Breast epithelium (tissue), 4 donors: ENCODE measurements at regions not wholly inside any gene's neighbourhood (a gene's known extent, or its start where the extent isn't known, plus 50 kb on each side); places are given as distances from the start of the nearest gene placed in this dataset.

ENCODE experiments used
- DNase-seq, 2 donors: peaks; one replicate each; pipeline ENCODE4 v3.0.0-alpha.2; 2019; ENCODE audit warnings: low spot score in 2 of 2
- H3K27ac ChIP-seq, 2 donors: fragments of 200-600 bp; sonication (generic) in 1 of 2; one replicate each; pipeline ENCODE4 v1.5.1; 2016 to 2019; ENCODE audit warnings: mild to moderate bottlenecking in 1 of 2
- H3K27me3 ChIP-seq, 2 donors: fragments of 200-600 bp; sonication (generic) in 1 of 2; one replicate each; pipeline versions ENCODE4 v1.5.1 to v1.6.0; 2017 to 2019; ENCODE audit warnings: control low read depth in 1 of 2, mild to moderate bottlenecking in 1 of 2
- H3K36me3 ChIP-seq: fragments of 200-600 bp; one replicate; pipeline ENCODE4 v1.5.1; 2019
- H3K4me1 ChIP-seq, 2 donors: fragments of 200-600 bp; sonication (generic); one replicate each; pipeline ENCODE4 v1.5.1; 2016 to 2019; ENCODE audit warnings: control low read depth in 1 of 2
- H3K4me3 ChIP-seq, 3 donors: fragments of 200-600 bp; sonication (generic); 1 replicate in 2 of 3; 2 replicates in 1 of 3; pipeline ENCODE4 v1.5.1; 2016 to 2019; ENCODE audit warnings: mild to moderate bottlenecking in 3 of 3, moderate library complexity in 2 of 3
- H3K9me3 ChIP-seq, 2 donors: fragments of 200-600 bp; sonication (generic) in 1 of 2; one replicate each; pipeline ENCODE4 v1.5.1; 2016 to 2019; ENCODE audit warnings: control low read depth in 1 of 2
- CTCF ChIP-seq, 3 donors: fragments of 450-650 bp; IDR thresholded peaks; one replicate each; pipeline ENCODE4 v1.5.1; 2016 to 2017; ENCODE audit warnings: antibody characterized with exemption in 3 of 3, mild to moderate bottlenecking in 3 of 3, moderate library complexity in 3 of 3
- POLR2A ChIP-seq: fragments of 450-650 bp; IDR thresholded peaks from one replicate; pipeline ENCODE4 v1.6.1; 2016; ENCODE audit warnings: antibody characterized with exemption, mild to moderate bottlenecking, moderate library complexity
- POLR2AphosphoS5 ChIP-seq, 3 donors: sonication (generic); formaldehyde crosslinking; IDR thresholded peaks; one replicate each; pipeline ENCODE4 v1.6.1; 2017; ENCODE audit warnings: antibody characterized with exemption in 3 of 3
- intact Hi-C: fragments of 100-400 bp; cut with DNase I; formaldehyde crosslinking; loops from one replicate; pipeline ENCODE4 v1.15.1; 2023; ENCODE audit warnings: low total_unique reads

- TF ChIP-seq POLR2A = no peak
- no peak for TF ChIP-seq POLR2AphosphoS5 (IDR thresholded peaks at IDR 0.05)
- no peak for TF ChIP-seq CTCF (IDR thresholded peaks at IDR 0.05)
- no peaks in the 10 kb centered on the region for H3K36me3 ChIP-seq
- no peak overlapping the region for H3K4me3 ChIP-seq
- no peaks in the 10 kb centered on the region for H3K9me3 ChIP-seq
- no peak for DNase-seq
- no peak overlapping the region for H3K27ac ChIP-seq
- intact Hi-C loops = no loop called here
- H3K4me1 ChIP-seq = no peaks in the 10 kb centered on the region
- no peaks in the 10 kb centered on the region for H3K27me3 ChIP-seq
Observed at GRCh38 chr2:48207201-48207641, 107.3 kb upstream of the FOXN2 start.

GRCh38 chr2:48207851-48208250 lies 106.6 kb upstream of the FOXN2 start:
- H3K36me3 ChIP-seq = no peaks in the 10 kb centered on the region
- no peak for TF ChIP-seq CTCF (IDR thresholded peaks at IDR 0.05)
- no peak for TF ChIP-seq POLR2A
- no peak for TF ChIP-seq POLR2AphosphoS5 (IDR thresholded peaks at IDR 0.05)
- no peak overlapping the region for H3K4me3 ChIP-seq
- intact Hi-C loops = no loop called here
- no peak overlapping the region for H3K27ac ChIP-seq
- no peak for DNase-seq
- no peaks in the 10 kb centered on the region for H3K9me3 ChIP-seq
- H3K27me3 ChIP-seq = no peaks in the 10 kb centered on the region
- H3K4me1 ChIP-seq = no peaks in the 10 kb centered on the region

GRCh38 chr2:48209214-48209885 lies 105.1 kb upstream of the FOXN2 start:
- no peaks in the 10 kb centered on the region for H3K4me1 ChIP-seq
- H3K9me3 ChIP-seq = no peaks in the 10 kb centered on the region
- H3K36me3 ChIP-seq = no peaks in the 10 kb centered on the region
- H3K4me3 ChIP-seq = no peak overlapping the region
- intact Hi-C loops = no loop called here
- no peaks in the 10 kb centered on the region for H3K27me3 ChIP-seq
- no peak for DNase-seq
- TF ChIP-seq POLR2A (no peak), POLR2AphosphoS5 (IDR thresholded peaks at IDR 0.05) (no peak), CTCF (IDR thresholded peaks at IDR 0.05) (no peak)
- no peak overlapping the region for H3K27ac ChIP-seq

- no peak overlapping the region for H3K4me3 ChIP-seq
- TF ChIP-seq CTCF (IDR thresholded peaks at IDR 0.05) = no peak
- TF ChIP-seq POLR2AphosphoS5 (IDR thresholded peaks at IDR 0.05) = no peak
- TF ChIP-seq POLR2A = no peak
- no peaks in the 10 kb centered on the region for H3K36me3 ChIP-seq
- no peak overlapping the region for H3K27ac ChIP-seq
- H3K9me3 ChIP-seq = no peaks in the 10 kb centered on the region
- no peaks in the 10 kb centered on the region for H3K4me1 ChIP-seq
- H3K27me3 ChIP-seq = no peaks in the 10 kb centered on the region
- intact Hi-C loops = no loop called here
- DNase-seq = no peak
Observed at GRCh38 chr2:48210189-48210588, 104.3 kb upstream of the FOXN2 start.

GRCh38 chr2:48213646-48214045 lies 100.8 kb upstream of the FOXN2 start:
- Histone ChIP-seq H3K36me3 (no peaks in the 10 kb centered on the region), H3K27ac (no peak overlapping the region), H3K4me1 (no peaks in the 10 kb centered on the region), H3K4me3 (no peak overlapping the region), H3K27me3 (no peaks in the 10 kb centered on the region), H3K9me3 (no peaks in the 10 kb centered on the region)
- intact Hi-C loops = no loop called here
- DNase-seq = no peak
- TF ChIP-seq POLR2AphosphoS5 (IDR thresholded peaks at IDR 0.05) = no peak
- TF ChIP-seq CTCF (IDR thresholded peaks at IDR 0.05) = no peak
- TF ChIP-seq POLR2A = no peak
